Psoas muscle (tissue), 7 donors: ENCODE measurements at regions not wholly inside any gene's neighbourhood (a gene's known extent, or its start where the extent isn't known, plus 50 kb on each side); places are given as distances from the start of the nearest gene placed in this dataset.

Experiments used
- ATAC-seq, 4 donors: fragments of 200-7000 bp; cut with Tn5 transposase; one replicate each; pipeline ENCODE4 v1.9.1; 2020; ENCODE audit warnings: moderate library complexity in 3 of 4, mild to moderate bottlenecking in 2 of 4
- DNase-seq, 2 donors: peaks; one replicate each; pipeline ENCODE4 v3.0.0-alpha.2; 2020
- H3K27ac ChIP-seq: fragments of 200-600 bp; one replicate; pipeline ENCODE4 v1.8.0; 2022
- H3K27me3 ChIP-seq, 3 donors: fragments of 200-600 bp in 1 of 3; one replicate each; pipeline versions ENCODE4 v1.6.1 to v1.8.0; 2013 to 2022; ENCODE audit warnings: low read length in 2 of 3, mild to moderate bottlenecking in 2 of 3, moderate library complexity in 1 of 3; ENCODE audit not compliant: insufficient read depth in 3 of 3
- H3K36me3 ChIP-seq, 2 donors: fragments of 200-600 bp in 1 of 2; one replicate each; pipeline versions ENCODE4 v1.6.1 to v1.8.0; 2013 to 2022; ENCODE audit warnings: low read depth in 1 of 2, mild to moderate bottlenecking in 1 of 2, moderate library complexity in 1 of 2; ENCODE audit not compliant: insufficient read depth in 1 of 2
- H3K4me1 ChIP-seq: fragments of 200-600 bp; one replicate; pipeline ENCODE4 v1.8.0; 2022
- H3K4me3 ChIP-seq: fragments of 200-600 bp; one replicate; pipeline ENCODE4 v1.8.0; 2022; ENCODE audit warnings: mild to moderate bottlenecking
- H3K9me3 ChIP-seq: fragments of 200-600 bp; one replicate; pipeline ENCODE4 v1.8.0; 2022
- CTCF ChIP-seq: fragments of 200-600 bp; IDR thresholded peaks from one replicate; pipeline ENCODE4 v1.8.0; 2022; ENCODE audit warnings: antibody characterized with exemption
- WGBS, 3 donors: extraction: QIAGEN DNeasy Blood & Tissue Kit; methylation state at CpG; one replicate each; pipeline versions ENCODE4 v1.1.6 to v1.1.7; 2013; 5-methylcytosine and 5-hydroxymethylcytosine counted together
- intact Hi-C, 2 donors: fragments of 100-400 bp; cut with DNase I; formaldehyde crosslinking; loops; one replicate each; pipeline versions ENCODE4 v1.11.0 to v1.14.2; 2022
- donor health status: healthy with polysubstance abuse.
- donor health status: DM: no; HTN: no; CAD: no; lungs with moderate emphysema.
- donor health status: Bipolar disorder and iron deficiency.
- donor health status: healthy.
- donor health status: DM: yes; HTN: yes; CAD: no.
- donor health status: DM: no; HTN: no; CAD: no.
- donor health status: DM: yes; HTN: yes; CAD: no.

- H3K4me1 ChIP-seq: peaks cover 12% of the 10 kb centered on the region
- TF ChIP-seq CTCF: peak; percentile 34
- no peaks in the 10 kb centered on the region for H3K9me3 ChIP-seq
- DNase-seq: peak; percentile 82 to 90
- WGBS, 3 donors: 7 to 9% (median 8%) methylated on average over 44 to 49 of the region's 49 CpGs
- H3K4me3 ChIP-seq: peak overlapping the region; percentile 75
- no peaks in the 10 kb centered on the region for H3K27me3 ChIP-seq
- peak; percentile 70 to 87 (median 85) for ATAC-seq
- peaks cover 0 to 8% of the 10 kb centered on the region in 2 donors for H3K36me3 ChIP-seq
- H3K27ac ChIP-seq: peak overlapping the region; percentile 78
- intact Hi-C loops: loop anchor here (10.0 kb wide), 1 partner anchor 379 kb away; no protein-coding TSS in a partner anchor
These were observed 208.4 kb downstream of the TPST1 start for GRCh38 chr7:66413379-66414114.

- Histone ChIP-seq H3K4me3 (no peak overlapping the region), H3K9me3 (no peaks in the 10 kb centered on the region), H3K4me1 (peaks cover 12% of the 10 kb centered on the region), H3K36me3 (no peaks in the 10 kb centered on the region), H3K27me3 (no peaks in the 10 kb centered on the region), H3K27ac (no peak overlapping the region)
- WGBS, 3 donors: 88 to 93% (median 91%) methylated on average over 4 of the region's 4 CpGs
- intact Hi-C loops: loop anchor here (10.0 kb wide), 1 partner anchor 381 kb away; no protein-coding TSS in a partner anchor
- no peak for ATAC-seq
- TF ChIP-seq CTCF: no peak
- DNase-seq: no peak
These were observed 210.6 kb downstream of the TPST1 start for GRCh38 chr7:66415659-66416265.

- Histone ChIP-seq H3K9me3 (no peaks in the 10 kb centered on the region), H3K4me1 (peaks cover 12% of the 10 kb centered on the region), H3K27ac (no peak overlapping the region), H3K27me3 (no peaks in the 10 kb centered on the region), H3K36me3 (no peaks in the 10 kb centered on the region), H3K4me3 (no peak overlapping the region)
- intact Hi-C loops: loop anchor here (10.0 kb wide), 1 partner anchor 384 kb away; no protein-coding TSS in a partner anchor
- TF ChIP-seq CTCF: no peak
- 94 to 96% (median 95%) methylated on average over 3 of the region's 3 CpGs for WGBS, 3 donors
- ATAC-seq (no peak), DNase-seq (no peak)
These were observed 210.1 kb upstream of the KCTD7 start for GRCh38 chr7:66418537-66418936.

- no peak for TF ChIP-seq CTCF
- DNase-seq: no peak
- ATAC-seq: no peak
- no peaks in the 10 kb centered on the region for H3K9me3 ChIP-seq
- no peaks in the 10 kb centered on the region for H3K27me3 ChIP-seq
- intact Hi-C loops: loop anchor here (10.0 kb wide), 1 partner anchor 384 kb away; no protein-coding TSS in a partner anchor
- WGBS, 3 donors: 85 to 86% (median 85%) methylated on average over 3 of the region's 3 CpGs
- peaks cover 6% of the 10 kb centered on the region for H3K4me1 ChIP-seq
- H3K36me3 ChIP-seq: no peaks in the 10 kb centered on the region
- H3K27ac ChIP-seq: no peak overlapping the region
- H3K4me3 ChIP-seq: no peak overlapping the region
These were observed 209.5 kb upstream of the KCTD7 start for GRCh38 chr7:66419210-66419609.
